ENCODE measurements at regions not wholly inside any gene's neighbourhood (a gene's known extent, or its start where the extent isn't known, plus 50 kb on each side); places are given as distances from the start of the nearest gene placed in this dataset.

DNA sequence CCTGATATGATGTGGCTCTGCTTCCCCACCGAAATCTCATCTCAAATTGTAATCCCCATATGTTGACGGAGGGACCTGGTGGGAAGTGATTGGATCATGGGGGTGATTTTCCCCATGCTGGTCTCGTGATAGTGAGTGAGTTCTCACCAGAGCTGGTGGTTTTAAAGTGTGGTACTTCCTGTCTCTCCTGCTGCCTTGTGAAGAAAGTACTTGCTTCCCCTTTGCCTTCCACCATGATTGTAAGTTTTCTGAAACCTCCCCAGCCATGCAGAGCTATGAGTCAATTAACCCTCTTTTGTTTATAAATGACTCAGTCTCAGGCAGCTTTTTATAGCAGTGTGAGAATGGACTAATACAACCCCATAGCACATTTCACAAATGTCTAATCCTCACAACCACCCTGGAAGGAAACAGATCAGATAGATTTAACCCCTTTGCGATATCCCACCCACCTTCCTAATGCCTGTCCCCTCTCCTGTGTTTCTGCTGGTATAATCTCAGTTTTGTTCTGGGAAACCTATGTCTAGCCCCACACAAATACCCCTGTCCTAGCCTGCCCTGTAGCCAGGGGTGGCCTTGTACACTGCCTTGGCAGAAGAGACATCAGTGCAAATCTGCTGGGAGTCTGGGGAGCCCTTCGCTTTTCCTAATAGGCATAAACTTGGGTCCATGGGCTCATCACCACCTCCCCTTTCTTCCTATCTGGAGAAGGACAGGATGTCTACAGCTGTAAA lies 157.0 kb upstream of the RAI14 start:
- no peak for TF ChIP-seq CTCF (IDR thresholded peaks at IDR 0.05; ENCODE audit: borderline replicate concordance, insufficient read depth, low read depth, low read length)
- H3K4me3 ChIP-seq (ENCODE audit: low read depth, low read length): no peak overlapping the region

GRCh38 chr5:34500236-34500847 lies 155.8 kb upstream of the RAI14 start:
- H3K4me3 ChIP-seq (ENCODE audit: low read depth, low read length): no peak overlapping the region
- no peak for TF ChIP-seq CTCF (IDR thresholded peaks at IDR 0.05; ENCODE audit: borderline replicate concordance, insufficient read depth, low read depth, low read length)

- H3K4me3 ChIP-seq (ENCODE audit: low read depth, low read length): no peak overlapping the region
- no peak for TF ChIP-seq CTCF (IDR thresholded peaks at IDR 0.05; ENCODE audit: borderline replicate concordance, insufficient read depth, low read depth, low read length)
Observed at GRCh38 chr5:34501016-34501415, 155.1 kb upstream of the RAI14 start.

DNA sequence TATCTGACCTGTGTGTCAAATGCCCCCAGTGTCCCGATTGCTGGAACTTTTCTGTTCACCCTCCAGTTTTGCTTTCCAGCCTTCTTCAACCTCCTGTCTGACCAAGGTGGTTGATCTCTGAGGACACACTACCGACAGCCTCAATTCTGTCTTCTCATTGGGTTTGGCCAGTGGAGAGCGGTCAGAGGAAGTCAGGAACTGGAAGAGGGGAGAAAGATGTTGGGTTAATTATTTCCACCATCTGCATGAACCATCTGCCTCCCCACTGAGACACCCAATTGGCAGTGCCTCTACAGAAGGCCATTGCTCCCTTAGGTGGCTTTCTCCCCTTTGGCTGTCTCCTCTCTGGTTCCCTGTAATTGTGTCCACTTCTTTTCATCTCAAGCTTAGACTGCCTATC lies 154.3 kb upstream of the RAI14 start:
- no peak overlapping the region for H3K4me3 ChIP-seq (ENCODE audit: low read depth, low read length)
- TF ChIP-seq CTCF (IDR thresholded peaks at IDR 0.05; ENCODE audit: borderline replicate concordance, insufficient read depth, low read depth, low read length): no peak

- H3K4me3 ChIP-seq (ENCODE audit: low read depth, low read length): no peak overlapping the region
- TF ChIP-seq CTCF (IDR thresholded peaks at IDR 0.05; ENCODE audit: borderline replicate concordance, insufficient read depth, low read depth, low read length): no peak
Observed at GRCh38 chr5:34502581-34502980, 153.5 kb upstream of the RAI14 start.

GRCh38 chr5:34503379-34504253 lies 152.5 kb upstream of the RAI14 start:
- TF ChIP-seq CTCF (IDR thresholded peaks at IDR 0.05; ENCODE audit: borderline replicate concordance, insufficient read depth, low read depth, low read length): no peak
- H3K4me3 ChIP-seq (ENCODE audit: low read depth, low read length): no peak overlapping the region

Data from GM12875 (cell line).